ENCODE measurements at regions not wholly inside any gene's neighbourhood (a gene's known extent, or its start where the extent isn't known, plus 50 kb on each side); places are given as distances from the start of the nearest gene placed in this dataset.
A peak's percentile ranks its signal among the peaks of the same experiment; 100 is the strongest.

DNA sequence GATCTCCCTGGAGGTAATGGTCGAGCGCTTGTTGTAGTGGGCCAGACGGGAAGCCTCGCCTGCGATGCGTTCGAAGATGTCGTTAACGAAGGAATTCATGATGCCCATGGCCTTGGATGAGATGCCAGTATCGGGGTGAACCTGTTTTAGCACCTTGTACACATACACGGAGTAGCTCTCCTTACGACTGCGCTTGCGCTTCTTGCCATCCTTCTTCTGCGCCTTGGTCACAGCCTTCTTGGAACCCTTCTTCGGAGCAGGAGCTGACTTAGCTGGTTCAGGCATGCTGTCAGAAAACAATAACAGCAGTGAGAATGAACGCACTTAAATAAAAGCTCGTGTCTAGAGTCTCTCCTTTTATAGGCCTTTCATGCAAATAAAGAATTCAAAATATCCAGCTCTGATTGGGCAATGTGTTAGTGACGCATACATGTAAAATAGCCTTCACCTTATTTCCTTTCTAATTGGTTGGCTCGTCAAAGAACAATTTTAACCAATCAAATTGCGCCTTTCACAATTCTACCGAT lies 129.2 kb downstream of the HFE start:
- peak; percentile 99 for DNase-seq

DNA sequence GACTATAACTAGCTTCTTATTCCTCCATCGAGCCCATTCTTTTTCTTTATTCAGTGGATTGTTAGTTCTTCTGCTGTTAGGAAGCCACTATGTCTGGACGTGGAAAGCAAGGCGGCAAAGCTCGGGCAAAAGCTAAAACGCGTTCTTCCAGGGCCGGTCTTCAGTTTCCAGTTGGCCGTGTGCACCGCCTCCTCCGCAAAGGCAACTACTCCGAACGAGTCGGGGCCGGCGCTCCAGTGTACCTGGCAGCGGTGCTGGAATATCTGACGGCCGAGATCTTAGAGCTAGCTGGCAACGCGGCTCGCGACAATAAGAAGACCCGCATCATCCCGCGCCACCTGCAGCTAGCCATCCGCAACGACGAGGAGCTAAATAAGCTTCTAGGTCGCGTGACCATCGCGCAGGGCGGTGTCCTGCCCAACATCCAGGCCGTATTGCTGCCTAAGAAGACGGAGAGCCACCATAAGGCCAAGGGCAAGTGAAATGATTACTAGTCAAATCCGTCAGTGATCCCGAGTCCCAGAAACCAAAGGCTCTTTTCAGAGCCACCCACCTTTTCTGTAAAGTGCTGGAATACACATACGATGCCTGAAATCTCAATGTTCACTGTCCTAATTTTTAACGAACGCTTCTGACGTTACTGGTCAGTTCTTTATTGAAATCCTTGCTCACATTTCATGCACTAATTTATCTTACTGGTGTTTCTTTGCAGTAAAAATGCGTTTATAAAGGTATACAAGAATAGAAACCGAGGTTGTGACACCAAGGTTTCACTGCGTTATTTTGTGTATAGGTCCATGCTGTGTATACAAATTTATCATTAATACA lies 129.9 kb downstream of the HFE start:
- DNase-seq, result peak; percentile 97

- DNase-seq, result peak; percentile 62
Measured at GRCh38 chr6:26217714-26218075, 130.5 kb downstream of the HFE start.

- no peak for DNase-seq
Measured at GRCh38 chr6:26218824-26219223, 131.6 kb downstream of the HFE start.

DNA sequence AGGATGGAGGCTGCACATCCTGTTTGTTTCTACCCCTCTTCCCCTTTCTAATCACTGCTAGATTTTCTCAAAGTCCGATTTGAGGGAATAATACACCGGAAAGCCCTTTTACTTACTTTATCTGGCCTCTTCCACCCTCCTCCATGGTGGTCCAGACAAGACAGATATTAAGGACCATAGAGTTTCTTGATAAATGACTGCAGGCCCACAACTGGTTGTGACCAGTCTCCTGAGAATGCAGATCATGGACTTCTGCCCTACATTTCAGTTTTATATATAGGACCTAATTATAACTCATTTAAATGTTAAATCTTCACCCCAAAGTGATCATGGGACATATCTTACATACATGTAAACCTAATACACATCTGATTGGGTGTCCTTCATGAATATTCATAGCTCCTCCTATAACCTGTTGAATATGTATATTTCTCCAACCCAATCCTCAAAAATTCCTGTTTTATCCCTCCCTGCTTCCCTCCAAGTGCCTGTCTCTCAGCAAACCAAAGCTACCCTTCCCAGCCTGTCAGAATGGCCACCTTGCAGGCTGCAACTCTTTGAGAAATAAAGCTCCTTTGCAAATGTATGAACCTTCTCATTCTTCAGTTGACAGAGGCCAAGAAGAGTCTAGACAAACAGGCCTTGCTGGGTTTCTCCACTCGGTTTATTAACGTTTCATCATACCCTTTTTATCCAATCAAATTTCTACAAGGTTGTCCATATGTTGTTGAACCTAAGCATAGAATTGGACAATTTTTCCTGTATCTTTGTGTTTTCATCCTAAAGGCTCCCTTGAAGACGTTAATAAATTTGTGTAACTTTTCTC lies 133.1 kb downstream of the HFE start:
- DNase-seq, result no peak

GRCh38 chr6:26221186-26221585 lies 134.0 kb downstream of the HFE start:
- DNase-seq, result no peak

DNA sequence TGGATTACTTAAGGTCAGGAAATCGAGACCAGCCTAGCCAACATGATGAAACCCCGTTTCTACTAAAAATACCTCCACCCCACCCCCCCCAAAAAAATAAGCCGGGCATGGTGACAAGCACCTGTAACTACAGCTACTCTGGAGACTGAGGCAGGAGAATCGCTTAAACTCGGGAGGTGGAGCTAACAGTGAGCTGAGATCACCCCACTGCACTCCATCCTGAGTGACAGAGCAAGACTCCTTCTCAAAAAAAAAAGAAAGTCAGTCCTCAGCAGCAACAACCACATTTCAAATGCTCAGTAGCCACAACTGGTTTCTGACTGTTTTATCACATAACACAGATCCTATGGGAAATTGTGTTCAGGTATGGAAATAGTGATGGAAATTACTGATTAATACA lies 135.3 kb downstream of the HFE start:
- DNase-seq, result peak; percentile 42

DNA sequence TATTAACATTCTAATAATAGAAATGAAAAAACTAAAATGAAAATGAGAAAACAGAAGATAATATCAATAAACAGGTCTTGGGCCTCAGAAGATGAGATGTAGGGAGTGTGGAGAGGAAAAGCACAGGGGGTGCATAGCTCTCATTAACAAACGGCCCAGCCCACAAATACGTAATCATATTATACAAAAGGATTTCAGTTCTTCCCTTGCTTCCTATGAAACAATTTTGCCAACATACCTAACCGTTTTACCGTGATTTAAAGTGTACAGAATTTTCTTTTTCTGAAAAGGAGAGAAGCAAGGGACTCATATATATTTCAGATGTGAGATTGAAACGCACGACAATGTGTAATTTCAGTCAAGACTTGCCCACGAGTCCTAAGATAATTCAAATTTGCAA lies 136.0 kb downstream of the HFE start:
- peak; percentile 83 for DNase-seq

DNA sequence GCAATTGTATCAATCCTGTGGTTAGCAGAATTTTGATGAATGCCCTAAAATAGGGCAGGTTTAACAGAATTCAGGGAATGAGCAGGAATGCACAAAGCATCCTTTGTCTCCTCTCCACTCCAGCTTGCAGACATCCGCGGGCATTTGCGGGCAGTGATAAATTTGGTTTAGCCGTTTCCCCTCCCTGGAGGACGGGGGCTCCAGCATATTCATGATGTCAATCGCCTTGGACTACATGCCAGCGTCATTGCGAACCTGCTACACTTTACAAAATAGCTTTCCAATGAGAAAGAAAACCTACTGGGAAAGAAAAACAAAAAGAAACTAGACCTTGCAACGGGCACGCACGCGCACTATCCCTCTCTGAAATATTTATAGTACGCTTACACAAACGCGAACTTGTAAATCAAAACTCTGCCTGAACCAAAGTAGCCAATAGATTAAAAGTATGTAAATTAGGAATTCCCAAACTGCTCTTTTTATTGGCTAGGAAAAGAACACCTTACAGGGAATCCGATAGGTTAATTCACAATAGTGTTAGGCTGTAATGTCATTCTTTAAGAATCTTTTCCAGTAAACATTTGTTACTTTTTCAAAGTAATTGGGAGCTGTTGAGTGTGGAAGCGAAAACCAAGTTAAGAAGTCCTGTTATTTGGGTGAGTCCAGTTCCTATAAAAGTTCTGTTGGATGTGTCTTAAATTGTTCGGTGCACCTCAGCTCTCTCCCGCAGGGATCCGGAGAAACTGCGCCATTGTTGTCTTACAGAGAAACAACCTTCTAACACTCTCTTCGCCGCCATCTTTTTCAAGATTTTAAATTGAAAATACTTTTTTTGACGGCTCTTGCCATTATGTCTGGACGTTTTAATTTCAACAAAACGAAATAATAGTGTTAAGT lies 136.7 kb downstream of the HFE start:
- peak; percentile 97 for DNase-seq

GRCh38 chr6:26224547-26224912 lies 137.3 kb downstream of the HFE start:
- DNase-seq, result no peak

DNA sequence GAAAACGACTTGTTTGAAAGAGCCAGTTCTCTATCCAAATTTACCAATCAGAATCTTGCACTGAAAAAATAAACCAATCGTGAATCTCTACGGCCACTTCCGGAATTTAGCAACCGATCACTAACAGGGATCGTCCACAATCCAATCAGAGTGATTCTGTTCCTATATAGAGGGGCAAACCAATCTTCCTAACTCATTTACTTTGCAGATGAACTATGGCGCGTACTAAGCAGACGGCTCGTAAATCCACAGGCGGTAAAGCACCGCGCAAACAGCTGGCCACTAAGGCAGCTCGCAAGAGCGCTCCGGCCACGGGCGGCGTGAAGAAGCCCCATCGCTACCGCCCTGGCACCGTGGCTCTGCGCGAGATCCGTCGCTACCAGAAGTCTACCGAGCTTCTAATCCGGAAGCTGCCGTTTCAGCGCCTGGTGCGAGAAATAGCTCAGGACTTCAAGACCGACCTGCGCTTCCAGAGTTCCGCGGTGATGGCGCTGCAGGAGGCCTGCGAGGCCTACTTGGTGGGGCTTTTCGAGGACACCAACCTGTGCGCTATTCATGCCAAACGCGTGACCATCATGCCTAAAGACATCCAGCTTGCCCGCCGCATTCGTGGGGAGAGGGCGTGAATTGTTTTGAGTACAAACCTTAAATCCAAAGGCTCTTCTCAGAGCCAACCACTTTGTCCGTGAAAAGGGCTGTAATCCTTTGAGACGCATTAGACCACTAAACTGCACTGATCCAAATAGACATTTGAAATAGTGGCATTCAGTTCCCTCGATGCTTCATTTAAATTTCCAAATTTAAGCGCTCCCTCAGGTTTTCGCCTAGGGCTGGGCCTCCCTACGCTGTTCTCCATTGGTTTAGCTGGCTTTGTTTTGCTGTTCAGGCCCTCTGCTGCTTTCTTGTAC lies 138.0 kb downstream of the HFE start:
- no peak for DNase-seq

DNA sequence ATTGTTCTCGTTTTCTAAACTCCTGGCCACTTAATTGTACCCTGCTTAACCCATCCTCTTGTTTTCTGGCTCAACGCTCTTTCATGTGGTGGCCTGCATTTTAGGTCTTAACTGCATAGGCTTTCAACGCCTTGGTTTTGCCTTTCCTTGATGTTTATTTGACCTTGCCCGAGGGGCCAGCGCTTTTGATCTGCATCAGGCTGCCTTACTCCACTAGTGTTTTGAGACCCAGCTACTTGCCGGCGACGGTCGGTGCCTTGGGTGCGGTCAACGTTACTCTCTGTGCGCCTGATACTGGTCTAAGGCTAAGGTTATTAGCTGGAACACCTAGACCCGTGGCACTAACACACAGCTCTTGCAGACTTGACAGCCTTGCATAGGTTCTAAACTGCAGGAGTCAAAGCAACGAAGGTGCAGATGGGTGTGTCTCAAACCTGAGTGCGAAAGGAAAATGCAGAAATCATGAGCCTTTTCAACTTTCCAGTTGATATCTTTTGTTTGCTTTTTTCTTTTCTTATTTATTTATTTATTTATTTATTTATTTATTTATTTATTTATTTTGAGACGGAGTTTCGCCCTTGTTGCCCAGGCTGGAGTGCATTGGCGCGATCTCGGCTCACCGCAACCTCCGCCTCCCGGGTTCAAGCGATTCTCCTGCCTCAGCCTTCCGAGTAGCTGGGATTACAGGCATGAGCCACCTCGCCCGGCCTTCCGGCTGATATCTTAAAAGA lies 138.8 kb downstream of the HFE start:
- no peak for DNase-seq

GRCh38 chr6:26226579-26226967 lies 138.4 kb upstream of the BTN3A2 start:
- no peak for DNase-seq

- DNase-seq, result no peak
Measured at GRCh38 chr6:26230351-26230750, 134.6 kb upstream of the BTN3A2 start.

DNA sequence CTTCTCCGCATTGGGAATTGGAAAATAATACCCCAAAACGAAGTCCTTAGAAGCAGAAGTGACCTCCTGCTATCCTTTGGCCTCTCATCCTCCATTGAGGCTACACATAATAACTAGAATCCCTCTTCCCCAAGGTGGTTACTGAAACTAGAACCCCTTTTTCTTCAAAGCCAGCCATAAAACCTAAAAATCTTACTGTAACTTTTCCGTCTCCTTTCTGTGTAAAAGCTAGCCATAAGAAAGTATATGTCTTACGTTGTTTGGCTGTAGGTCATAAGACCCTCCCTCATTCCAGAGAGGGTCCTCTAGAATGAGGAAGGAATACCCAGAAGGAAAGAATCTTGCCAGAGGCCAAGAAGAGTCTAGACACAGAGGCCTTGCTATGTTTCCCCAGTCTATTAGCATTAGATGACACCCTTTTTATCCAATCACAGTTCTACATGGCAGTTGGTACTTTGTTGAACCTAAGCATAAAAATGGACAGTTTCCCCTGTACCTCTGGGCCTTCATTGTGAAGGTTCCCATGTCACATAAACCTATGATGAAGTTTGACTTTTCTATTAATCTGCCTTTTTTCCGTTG lies 133.9 kb upstream of the BTN3A2 start:
- no peak for DNase-seq

DNA sequence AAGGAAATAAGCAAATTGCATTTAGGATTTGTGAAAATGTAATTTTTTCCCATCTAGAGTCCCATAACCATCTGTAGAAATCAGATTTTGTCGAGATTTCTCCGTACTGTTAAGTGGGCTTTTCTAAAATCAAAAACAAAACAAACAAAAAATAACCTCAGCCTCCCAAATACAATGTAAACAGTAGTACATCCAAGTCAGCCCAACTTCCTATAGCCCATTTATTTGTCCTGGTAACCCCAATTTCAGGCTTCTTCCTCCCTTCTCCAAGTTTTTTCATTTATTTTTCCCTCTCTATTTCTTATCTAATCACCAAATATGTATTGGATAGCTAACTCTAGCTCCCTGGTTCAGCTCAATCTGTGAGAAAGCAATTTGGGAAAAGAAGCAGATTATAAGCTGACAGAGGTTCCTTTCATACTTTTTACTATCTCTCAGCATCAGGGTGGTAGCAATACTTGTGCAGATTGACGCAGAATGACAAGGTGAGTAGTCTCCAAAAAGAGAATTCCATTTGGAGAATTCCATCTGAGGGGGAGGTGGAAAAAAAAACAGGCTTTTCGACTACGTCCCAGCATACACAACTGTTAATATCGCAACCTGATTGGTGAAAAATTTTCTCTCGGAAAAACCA lies 132.6 kb upstream of the BTN3A2 start:
- DNase-seq, result no peak

DNA sequence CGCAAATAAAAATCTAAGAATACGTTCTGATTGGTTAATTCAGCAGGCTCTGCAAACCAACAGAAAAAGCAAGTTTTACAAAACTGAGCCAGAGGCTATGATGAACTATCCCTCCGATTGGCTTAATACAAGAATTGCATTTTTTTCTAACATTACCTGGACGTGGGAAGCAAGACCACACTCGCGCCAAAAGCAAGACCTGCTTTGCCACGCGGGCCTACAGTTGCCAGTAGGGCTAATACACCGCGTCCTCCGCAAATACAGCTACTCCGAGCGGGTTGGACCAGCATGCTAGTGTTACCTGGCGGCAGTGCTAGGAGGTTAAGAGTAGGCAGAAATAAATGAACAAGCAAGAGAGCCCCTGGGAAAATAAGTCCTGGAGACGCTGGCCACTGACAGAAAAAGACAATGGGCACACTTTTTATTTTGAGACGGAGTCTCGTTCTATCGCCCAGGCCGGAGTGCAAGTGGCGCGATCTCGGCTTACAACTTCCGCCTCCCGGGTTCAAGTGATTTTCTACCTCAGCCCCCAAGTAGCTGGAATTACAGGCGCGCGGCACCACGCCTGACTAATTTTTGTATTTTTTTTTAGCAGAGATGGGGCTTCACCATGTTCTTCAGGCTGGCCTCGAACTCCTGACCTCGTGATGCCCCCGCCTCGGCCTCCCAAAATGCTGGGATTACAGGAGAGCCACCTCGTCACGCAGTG lies 131.9 kb upstream of the BTN3A2 start:
- DNase-seq, result peak; percentile 88

GRCh38 chr6:26233649-26234420 lies 131.2 kb upstream of the BTN3A2 start:
- DNase-seq, result peak; percentile 92

All from NCI-H69 (cell line).